GM18909 (cell line): ENCODE measurements at regions not wholly inside any gene's neighbourhood (a gene's known extent, or its start where the extent isn't known, plus 50 kb on each side); places are given as distances from the start of the nearest gene placed in this dataset.

ENCODE experiments used
- ATAC-seq: cut with Tn5 transposase; IDR thresholded peaks from one replicate; pipeline ENCODE4 v1.9.1; 2021; ENCODE audit warnings: mild to moderate bottlenecking; ENCODE audit not compliant: unreplicated experiment, poor library complexity

DNA sequence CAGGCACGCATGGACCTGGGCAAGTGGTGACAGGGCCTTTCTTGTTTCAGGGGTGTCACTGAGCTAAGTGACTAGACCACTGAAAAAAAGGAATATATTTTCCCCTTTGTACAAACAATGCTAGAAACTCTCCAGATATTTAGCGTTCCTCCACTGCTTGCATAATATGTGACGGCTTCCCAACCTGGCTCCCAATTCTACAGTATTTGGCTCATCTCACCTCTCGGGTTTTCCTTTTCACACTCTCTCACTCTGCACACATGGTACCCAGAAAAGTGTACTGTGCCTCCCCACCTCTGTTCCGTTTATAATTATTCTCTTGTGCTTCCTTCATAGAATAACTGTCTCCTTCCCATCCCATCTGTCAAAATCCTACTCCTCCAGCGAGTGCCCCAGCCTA, 140.5 kb upstream of the KLHL25 start:
- no peak for ATAC-seq

DNA sequence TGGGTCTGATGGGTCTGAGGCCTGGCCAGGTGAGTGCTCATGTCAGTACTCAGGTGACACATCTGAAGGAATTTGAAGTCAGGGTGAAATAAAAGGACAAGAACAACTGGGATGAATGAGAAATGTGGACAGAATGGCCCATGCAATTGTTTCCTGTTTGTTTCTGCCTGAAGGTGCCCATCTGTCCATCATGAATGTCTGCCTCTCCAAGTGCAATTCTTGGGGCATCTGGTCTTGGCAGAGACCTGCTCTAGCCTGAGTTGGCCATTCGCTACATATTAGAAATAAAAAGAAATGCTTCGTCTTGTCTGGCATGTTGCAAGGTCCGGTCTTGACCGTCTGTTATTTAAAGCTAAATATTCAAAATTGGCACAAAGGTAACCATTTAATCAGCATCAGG, 142.0 kb upstream of the AGBL1 start:
- ATAC-seq = no peak

DNA sequence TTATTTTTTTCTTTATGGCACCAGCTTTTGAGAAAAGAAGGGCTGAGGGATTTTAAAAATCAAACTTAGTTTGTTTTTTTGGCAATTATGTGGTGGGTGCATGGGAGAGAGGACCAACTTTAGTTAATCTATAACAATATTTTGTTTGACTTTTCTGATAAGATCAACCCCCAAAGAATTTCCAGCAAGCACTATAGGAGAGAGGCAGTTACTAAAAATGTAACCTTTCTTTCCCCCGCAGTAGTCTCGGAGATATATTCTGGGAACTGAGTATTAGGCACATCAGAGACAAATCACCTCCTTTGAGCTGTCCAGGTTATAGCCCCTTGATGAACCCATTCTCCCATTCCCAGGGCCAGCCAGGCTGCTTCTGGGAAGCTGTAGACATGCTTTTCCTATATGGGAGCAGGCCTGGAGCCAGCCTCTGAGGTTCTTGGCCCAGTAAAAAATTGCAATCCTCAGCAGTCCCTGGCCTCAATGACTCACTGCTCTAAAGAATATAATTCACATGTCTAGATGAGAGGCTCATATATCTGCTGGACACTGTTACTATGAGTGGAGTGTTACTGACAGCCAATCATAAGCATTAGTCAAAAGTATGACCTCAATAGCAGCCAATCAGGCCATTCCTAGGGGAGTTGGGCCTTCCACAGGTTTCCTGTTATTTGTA, 138.3 kb upstream of the AGBL1 start:
- ATAC-seq = no peak

DNA sequence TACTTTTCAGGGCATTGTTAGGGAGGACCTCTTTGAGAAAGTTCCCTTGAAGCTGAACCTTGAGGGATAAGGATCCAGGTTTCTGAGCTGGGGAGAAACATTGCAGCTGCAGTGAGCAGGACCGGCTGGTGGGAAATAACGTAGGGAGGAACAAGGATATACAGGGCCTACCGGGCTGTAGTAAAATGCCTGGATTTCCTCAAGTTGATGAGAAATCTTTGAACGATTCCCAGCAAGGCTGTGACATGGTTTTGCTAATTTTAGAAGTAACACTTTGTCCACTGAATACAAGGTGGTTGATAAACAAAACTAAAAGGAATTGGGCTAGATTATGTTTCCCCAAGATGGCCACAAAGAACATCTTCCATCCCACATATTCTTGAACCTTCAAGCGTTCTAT, 137.0 kb upstream of the AGBL1 start:
- ATAC-seq = no peak

DNA sequence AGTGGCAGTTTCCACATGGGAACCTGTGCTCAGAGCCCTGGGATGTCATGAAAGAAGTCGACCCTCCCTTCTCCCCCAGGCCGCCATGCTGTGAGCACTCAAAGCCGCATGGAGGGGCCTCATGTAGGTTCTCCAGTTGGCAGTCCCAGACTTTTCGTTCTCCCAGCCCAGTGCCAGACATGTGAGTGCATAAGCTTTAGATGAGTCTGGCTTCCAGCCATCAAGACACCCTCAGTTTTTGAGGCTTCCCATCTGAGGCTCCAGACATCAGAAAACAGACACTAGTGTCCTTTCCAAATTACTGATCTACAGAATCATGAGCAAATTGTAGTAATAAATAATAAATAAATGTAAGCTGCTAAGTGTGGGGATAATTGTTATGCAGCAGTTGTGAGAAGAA, 136.5 kb upstream of the AGBL1 start:
- ATAC-seq = no peak

DNA sequence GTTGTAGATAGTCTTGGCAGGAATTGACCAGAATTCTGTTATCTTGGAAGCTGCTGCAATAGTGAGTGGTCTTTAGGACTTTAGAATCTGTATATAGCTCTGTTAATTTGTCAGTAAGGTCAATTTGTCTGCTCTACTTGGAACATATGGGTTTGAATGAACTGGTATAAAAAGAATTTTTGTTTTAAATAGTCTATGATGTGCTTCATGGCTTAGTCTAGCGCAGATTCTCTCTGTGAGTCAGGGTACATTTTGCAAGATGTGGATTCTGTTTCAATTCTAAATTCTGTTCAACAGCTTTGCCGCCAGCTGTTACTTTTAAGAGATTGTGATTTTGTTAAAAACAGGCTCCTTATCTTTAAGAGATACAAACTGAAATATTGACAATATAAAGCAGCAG, 135.9 kb upstream of the AGBL1 start:
- ATAC-seq = no peak

DNA sequence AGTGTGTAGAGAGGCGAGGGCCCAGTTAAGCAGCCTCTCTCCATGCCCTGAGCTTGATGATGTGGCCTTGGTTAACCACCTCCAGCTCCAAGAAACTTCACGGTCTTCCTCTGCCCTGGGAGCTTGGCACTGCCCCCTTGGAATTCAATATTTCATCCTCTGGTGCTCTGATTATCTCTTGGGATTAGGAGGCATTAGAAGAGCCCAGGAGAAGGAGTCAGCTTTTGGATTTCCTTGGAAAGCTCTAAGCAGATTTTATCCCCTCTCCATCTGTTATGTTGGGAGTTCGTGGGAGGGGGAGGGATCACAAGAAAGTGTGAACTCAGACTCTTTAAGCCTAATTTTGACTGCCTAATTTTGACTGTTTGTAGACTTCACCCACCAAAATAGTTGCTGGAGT, 132.7 kb upstream of the AGBL1 start:
- ATAC-seq = no peak

DNA sequence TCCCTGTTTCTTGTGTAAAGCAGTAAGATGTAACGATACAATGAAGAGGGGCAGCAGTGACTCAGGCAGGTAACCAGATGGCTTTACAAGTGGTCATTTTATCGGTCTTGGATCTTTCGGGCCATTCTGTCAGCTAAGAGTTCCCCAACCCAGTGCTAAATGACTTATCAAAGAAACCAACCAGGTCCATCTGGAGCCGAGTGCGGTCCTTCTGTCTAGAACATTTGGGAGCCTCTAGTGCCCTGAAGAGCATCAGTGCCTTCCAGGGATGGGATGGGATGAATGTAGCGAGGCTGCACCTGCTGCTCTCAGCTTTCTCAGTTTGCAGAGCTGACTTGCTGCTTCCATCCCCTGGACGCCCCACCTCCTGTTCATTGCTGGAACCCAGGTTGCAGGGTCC, 131.7 kb upstream of the AGBL1 start:
- ATAC-seq = no peak

DNA sequence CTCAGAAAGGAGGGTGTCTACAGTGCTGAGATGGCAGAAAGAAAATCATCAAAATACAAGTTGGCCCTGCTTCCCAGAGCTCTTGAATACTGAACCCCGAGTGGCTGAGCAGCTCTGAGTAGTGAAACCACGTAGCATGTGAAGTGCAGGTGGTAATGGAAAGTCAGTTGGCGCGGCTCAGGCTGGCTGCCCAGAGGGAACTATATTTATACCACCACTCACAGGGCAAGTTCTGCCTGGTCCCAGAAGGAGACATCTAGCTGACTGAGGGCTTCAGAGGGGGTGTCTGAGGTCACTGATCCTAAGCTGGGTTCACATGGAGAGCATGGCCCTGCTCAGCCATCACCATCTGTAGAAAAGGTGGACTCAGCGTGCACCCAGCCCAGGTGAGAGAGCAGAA, 129.6 kb upstream of the AGBL1 start:
- ATAC-seq = peak; percentile 93

DNA sequence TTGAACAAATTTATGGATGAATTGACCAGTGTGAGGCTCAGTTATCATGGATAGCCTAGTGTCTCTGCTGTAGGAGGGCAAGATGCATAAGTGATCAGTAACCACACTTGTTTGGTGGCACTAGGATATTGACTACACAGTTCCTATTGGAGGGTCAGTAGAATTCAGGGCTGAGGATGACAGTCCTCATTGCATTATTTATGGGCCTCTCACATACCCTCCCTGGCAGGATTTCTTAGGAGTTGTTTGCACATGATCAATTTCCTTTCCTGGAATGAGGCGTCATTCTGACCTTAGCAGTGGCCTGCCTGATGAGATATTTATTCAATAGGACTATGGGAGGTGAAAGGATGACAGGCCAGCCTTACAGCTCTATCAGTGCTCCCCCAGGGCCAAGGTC, 125.1 kb upstream of the AGBL1 start:
- ATAC-seq = no peak

DNA sequence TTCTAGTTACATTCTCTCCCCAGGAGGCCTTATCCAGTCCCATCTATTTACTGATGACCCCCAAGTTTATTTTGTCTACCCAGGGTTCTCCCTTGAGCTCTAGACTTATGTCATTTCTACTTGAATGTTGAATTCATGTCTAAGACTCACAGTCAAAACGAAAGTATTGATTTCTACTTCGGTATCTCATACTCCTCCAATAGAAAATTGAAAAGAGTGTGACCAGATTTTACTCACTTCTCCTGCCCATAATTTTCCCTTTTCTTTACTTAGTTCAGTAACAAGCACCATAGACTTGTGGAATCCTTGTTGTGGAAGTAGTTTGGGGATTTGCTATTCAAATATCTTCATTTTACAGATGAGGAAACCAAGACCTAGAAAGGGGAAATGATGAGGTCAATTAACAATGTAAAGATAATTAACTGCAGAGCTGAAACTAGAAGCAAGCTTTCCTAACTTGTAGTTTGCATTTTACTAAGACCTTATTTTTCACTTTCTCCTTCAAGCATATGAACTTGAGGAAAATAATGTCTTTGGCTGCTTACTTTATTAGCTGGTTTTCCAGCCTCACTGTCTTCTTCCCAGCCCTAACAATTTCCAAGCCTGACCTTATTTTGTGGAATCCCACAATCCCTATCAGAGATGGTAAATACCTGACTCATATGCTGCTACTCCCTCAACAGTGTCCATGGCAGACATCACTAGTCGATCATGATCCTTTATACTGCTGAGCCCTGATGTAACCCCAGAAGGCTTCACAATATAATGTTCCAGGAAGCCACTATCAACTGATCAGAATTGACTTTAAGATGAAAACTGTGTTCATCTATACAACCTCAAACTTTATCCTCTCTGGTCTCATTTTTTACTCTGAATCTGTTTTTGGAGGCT, 123.9 kb upstream of the AGBL1 start:
- peak; percentile 94 for ATAC-seq

DNA sequence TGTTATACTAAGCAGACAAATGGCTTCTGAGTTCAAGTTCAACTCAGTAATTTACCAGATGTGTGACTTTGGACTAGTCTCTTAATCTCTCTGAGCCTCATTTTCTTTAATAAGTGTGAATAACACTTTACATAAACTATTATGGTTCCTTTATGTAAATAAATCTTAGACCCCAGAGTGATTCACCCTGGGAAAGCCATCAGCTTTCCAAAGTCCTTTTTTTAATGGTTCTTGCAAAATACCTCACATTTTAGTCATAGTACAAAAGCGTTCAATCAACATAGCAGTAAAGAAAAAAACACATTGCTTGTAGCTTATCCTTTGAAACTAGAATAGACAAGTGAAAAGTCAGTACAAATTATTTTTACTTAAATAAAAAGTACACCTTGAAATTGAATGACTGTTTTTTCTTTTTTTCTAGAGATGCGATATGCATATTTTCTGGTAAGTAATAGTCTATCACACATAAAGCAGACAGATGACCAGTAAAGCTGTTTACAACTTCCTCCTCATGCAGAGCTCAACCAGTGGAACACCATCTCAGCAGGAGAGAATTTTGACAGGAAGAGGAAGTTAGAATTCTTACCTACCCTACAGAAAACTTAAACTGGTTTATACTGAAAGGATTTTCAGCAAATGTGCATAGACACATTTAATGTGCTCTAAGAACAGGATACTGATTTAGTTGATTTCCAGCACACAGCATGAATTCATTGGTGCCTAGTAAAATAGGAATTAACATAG, 123.0 kb upstream of the AGBL1 start:
- ATAC-seq = no peak

DNA sequence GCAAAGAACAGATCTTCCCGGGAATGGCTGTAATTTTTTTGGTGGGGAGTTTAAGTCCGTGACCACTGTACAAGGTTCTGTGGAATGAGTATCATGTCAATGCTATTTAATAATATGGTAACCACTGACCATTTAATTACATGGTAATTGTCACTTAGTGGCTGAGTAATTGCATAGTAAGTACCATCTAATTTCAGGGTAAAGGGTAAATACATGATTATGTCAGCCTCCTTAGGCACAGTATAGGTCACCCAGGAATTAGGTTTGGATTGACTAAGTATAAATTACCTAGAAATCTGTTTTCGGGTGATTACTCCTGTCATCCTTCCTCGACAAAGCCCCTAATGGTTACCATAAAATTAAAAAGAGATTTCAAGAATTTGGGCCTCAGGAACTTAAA, 120.1 kb upstream of the AGBL1 start:
- no peak for ATAC-seq

DNA sequence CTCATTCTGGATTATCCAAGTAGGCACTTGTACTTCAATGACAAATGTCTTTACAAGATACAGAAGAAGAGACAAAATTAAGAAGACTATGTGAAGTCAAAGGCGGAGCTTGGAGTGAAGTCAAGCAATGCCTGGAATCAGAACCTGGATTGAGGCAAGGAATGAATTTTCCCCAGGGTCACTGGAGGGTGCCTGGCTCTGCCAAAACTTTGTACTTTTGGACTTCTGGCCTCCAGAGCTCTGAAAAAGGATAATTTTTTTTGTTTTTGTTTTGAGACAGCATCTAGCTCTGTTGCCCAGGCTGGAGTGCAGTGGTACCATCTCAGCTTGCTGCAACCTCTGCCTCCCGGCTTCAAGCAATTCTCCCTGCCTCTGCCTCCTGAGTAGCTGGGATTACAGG, 119.3 kb upstream of the AGBL1 start:
- no peak for ATAC-seq

DNA sequence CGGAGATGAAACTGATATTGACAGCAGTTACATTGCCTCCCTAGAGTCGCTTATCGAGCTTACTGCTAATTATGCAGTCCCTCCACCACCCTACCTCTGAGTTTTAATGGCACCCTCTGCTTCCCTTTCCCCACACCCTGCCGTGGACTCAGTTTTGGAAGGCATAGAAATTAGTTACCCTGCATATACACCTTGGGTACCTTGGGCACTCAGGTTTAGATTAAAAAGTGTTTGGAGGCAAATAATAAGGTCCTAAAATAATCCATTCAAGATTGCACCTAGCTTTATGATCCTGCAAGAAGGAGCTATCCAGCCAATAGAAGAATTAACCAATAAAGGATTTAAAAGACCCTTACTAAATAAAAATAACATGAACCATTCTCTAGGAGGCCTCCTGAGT, 117.8 kb upstream of the AGBL1 start:
- no peak for ATAC-seq

DNA sequence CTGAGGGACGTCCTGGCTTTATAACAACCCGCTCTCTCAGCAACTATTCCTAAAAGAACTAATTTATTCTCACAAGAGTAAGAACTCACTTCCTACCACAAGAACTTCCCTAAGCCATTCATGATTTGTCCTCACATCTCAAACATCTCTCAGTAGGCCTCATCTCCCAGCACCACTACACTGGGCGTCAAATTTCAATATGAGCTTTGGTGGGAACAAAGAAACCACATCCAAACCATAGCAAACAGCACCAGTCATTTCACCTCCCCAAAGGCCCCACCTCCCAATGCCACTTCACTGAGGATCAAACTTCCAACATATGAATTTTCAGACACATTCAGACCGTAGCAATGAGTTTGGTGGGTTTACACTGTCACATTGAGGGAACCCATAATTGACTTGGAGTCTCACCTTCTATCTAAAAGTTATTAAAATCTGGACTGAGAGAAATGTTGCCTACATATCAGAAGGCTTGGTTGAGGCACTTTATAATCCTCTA, 116.4 kb upstream of the AGBL1 start:
- ATAC-seq = no peak

DNA sequence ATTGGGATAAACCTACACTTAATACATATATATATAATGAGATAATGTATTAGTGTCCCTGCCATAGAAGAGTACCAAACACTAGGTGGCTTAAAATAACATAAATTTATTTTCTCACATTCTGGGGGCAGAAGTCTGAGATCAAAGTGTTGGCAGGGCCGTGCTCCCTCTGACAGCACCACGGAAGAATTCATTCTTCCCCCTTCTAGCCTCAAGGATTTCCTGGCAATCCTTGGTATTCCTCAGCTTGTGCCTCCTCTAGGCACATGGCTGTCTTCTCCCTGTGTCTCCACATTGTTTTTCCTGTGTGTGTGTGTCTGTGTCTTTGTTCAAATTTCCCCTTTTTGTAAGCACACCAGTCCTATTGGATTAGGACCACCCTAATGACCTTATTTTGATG, 115.2 kb upstream of the AGBL1 start:
- ATAC-seq = no peak

DNA sequence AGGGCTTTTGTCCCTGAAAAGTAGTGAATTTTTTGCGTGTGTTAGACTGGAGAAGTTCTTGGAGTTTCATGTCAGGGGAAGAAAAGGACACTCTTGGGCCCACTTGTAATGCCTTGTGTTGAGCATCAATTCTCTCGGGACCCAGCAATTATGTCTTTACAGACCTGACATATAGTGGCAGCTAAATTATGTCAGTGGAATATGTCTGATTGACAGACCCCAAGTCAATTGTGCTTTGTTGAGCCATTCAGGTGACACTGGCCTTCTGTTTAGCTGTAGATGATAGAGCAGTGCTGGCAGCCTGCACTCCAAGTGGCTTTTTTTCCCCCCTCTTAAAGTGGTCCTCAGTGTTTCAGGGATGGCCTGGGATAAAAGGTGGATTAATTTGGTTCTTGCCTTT, 112.1 kb upstream of the AGBL1 start:
- ATAC-seq = no peak

DNA sequence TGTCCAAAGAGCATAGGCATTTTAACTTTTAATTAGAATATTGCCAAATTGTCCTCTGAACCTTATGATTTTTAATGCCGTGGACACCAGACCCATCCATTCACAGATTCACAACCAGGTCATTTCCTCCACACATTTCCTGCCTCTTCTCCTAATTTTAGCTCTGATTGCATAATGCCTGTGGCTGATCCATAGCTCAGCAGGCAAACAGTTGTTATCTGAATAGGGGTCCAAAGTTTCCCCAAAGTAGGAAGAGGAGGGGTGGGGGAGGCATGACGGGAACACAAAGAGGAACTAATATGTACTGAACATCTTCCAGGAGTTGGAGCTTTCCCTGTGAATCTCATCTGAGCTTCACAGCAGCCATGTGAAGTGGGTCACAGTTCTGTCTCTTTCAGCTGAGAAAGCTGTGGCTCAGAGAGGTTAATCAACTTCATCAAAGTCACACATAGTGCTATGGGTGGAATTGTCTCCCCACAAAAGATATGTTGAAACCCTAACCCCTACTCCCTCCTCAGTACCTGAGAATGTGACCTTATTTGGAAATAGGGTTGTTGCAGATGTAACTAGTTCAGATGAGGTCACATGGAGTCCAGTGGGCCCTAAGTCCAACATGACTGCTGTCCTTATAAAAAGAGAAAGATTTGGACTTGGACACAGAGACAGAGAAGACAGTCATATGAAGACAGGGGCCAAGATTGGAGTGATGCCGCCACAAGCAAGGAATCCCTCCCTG, 106.7 kb upstream of the AGBL1 start:
- no peak for ATAC-seq

DNA sequence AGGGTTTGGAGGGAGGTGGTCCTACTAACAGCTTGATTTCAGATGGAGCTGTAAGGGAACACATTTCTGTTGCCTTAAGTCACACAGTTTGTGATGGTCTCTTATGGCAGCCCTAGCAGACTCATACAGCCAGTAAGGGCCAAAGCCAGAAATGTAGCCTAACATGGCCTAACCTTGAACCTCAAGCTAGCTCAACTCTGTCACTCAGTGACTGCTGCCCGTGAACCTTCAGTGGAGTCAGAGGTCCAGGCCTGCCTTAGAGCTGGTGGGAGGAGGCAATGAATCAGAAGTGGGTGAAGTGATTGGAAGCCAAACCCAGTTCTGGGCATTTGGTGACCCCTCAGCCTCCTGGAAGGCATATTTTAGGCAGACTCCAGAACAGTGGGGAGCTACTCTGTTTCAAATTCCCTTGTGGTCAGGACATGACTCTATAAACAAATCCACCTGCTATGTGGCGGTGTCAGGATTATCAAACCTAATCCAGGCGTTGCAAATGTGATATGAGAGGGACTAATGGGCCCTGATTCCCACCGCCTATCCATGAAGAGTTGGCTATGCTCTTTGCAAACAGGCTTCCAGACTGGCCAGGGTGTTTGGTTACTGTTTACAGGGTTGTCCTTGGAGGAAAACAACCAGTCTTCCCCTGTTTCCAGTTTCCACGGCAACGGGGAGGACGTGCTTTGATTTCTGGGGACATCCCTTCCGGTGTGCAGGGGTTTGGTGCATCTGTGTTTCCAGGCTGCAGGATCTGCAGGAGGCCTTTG, 105.9 kb upstream of the AGBL1 start:
- no peak for ATAC-seq
